ENCODE measurements at regions not wholly inside any gene's neighbourhood (a gene's known extent, or its start where the extent isn't known, plus 50 kb on each side); places are given as distances from the start of the nearest gene placed in this dataset.
A peak's percentile ranks its signal among the peaks of the same experiment; 100 is the strongest.

- DNase-seq (ENCODE audit: low read depth, low spot score) = no peak
- no peak overlapping the region for H3K4me3 ChIP-seq (ENCODE audit: low read length)
Observed at GRCh38 chr14:38791862-38792261, 311.2 kb downstream of the SEC23A start.

- DNase-seq (ENCODE audit: low read depth, low spot score) = no peak
- no peak overlapping the region for H3K4me3 ChIP-seq (ENCODE audit: low read length)
Observed at GRCh38 chr14:38790916-38791315, 312.1 kb downstream of the SEC23A start.

GRCh38 chr14:38789805-38790204 is 313.2 kb downstream of the SEC23A start:
- no peak for DNase-seq (ENCODE audit: low read depth, low spot score)
- no peak overlapping the region for H3K4me3 ChIP-seq (ENCODE audit: low read length)

GRCh38 chr14:38788060-38788459 is 315.0 kb downstream of the SEC23A start:
- DNase-seq (ENCODE audit: low read depth, low spot score) = no peak

GRCh38 chr14:38786921-38787320 is 316.1 kb downstream of the SEC23A start:
- H3K4me3 ChIP-seq (ENCODE audit: low read length) = no peak overlapping the region
- no peak for DNase-seq (ENCODE audit: low read depth, low spot score)

More at GRCh38 chr14:38788060-38788459, 315.0 kb downstream of the SEC23A start:
- no peak overlapping the region for H3K4me3 ChIP-seq (ENCODE audit: low read length)

GRCh38 chr14:38777401-38777800 is 325.6 kb downstream of the SEC23A start:
- no peak overlapping the region for H3K4me3 ChIP-seq (ENCODE audit: low read length)
- DNase-seq (ENCODE audit: low read depth, low spot score) = no peak

- DNase-seq (ENCODE audit: low read depth, low spot score) = no peak
- H3K4me3 ChIP-seq (ENCODE audit: low read length) = no peak overlapping the region
Observed at GRCh38 chr14:38775986-38776385, 327.0 kb downstream of the SEC23A start.

GRCh38 chr14:38774162-38774561 is 328.9 kb downstream of the SEC23A start:
- no peak for DNase-seq (ENCODE audit: low read depth, low spot score)
- no peak overlapping the region for H3K4me3 ChIP-seq (ENCODE audit: low read length)

- DNase-seq (ENCODE audit: low read depth, low spot score) = no peak
- no peak overlapping the region for H3K4me3 ChIP-seq (ENCODE audit: low read length)
Observed at GRCh38 chr14:38770251-38770650, 332.8 kb downstream of the SEC23A start.

- no peak for DNase-seq (ENCODE audit: low read depth, low spot score)
Observed at GRCh38 chr14:38762845-38763244, 340.2 kb downstream of the SEC23A start.

GRCh38 chr14:38762426-38762825 is 340.6 kb downstream of the SEC23A start:
- no peak for DNase-seq (ENCODE audit: low read depth, low spot score)
- no peak overlapping the region for H3K4me3 ChIP-seq (ENCODE audit: low read length)

More at GRCh38 chr14:38762845-38763244, 340.2 kb downstream of the SEC23A start:
- no peak overlapping the region for H3K4me3 ChIP-seq (ENCODE audit: low read length)

- no peak for DNase-seq (ENCODE audit: low read depth, low spot score)
- no peak overlapping the region for H3K4me3 ChIP-seq (ENCODE audit: low read length)
Observed at GRCh38 chr14:38761033-38761432, 342.0 kb downstream of the SEC23A start.

GRCh38 chr14:38758661-38759060 is 344.4 kb downstream of the SEC23A start:
- no peak for DNase-seq (ENCODE audit: low read depth, low spot score)
- H3K4me3 ChIP-seq (ENCODE audit: low read length) = no peak overlapping the region

GRCh38 chr14:38755036-38755435 is 348.0 kb downstream of the SEC23A start:
- no peak overlapping the region for H3K4me3 ChIP-seq (ENCODE audit: low read length)
- DNase-seq (ENCODE audit: low read depth, low spot score) = no peak

- DNase-seq (ENCODE audit: low read depth, low spot score) = no peak
- H3K4me3 ChIP-seq (ENCODE audit: low read length) = no peak overlapping the region
Observed at GRCh38 chr14:38752750-38753149, 350.3 kb downstream of the SEC23A start.

- DNase-seq (ENCODE audit: low read depth, low spot score) = no peak
- H3K4me3 ChIP-seq (ENCODE audit: low read length) = no peak overlapping the region
Observed at GRCh38 chr14:38752341-38752740, 350.7 kb downstream of the SEC23A start.

GRCh38 chr14:38751459-38751858 is 351.6 kb downstream of the SEC23A start:
- DNase-seq (ENCODE audit: low read depth, low spot score) = no peak
- H3K4me3 ChIP-seq (ENCODE audit: low read length) = no peak overlapping the region

- DNase-seq (ENCODE audit: low read depth, low spot score) = no peak
- H3K4me3 ChIP-seq (ENCODE audit: low read length) = no peak overlapping the region
Observed at GRCh38 chr14:38749936-38750335, 353.1 kb downstream of the SEC23A start.

- no peak for DNase-seq (ENCODE audit: low read depth, low spot score)
- no peak overlapping the region for H3K4me3 ChIP-seq (ENCODE audit: low read length)
Observed at GRCh38 chr14:38745861-38746260, 357.2 kb downstream of the SEC23A start.

- DNase-seq (ENCODE audit: low read depth, low spot score) = peak; percentile 37
- H3K4me3 ChIP-seq (ENCODE audit: low read length) = no peak overlapping the region
Observed at GRCh38 chr14:38743966-38744584, 359.0 kb downstream of the SEC23A start.

GRCh38 chr14:38737686-38738407 is 365.2 kb downstream of the SEC23A start:
- DNase-seq (ENCODE audit: low read depth, low spot score) = no peak
- no peak overlapping the region for H3K4me3 ChIP-seq (ENCODE audit: low read length)
